ENCODE measurements at regions not wholly inside any gene's neighbourhood (a gene's known extent, or its start where the extent isn't known, plus 50 kb on each side); places are given as distances from the start of the nearest gene placed in this dataset.

- no peak for TF ChIP-seq POLR2AphosphoS5 (IDR thresholded peaks at IDR 0.05)
- no peak for TF ChIP-seq CTCF (IDR thresholded peaks at IDR 0.05)
Observed at GRCh38 chr2:15750433-15750814, 158.8 kb downstream of the DDX1 start.

All from sigmoid colon (tissue), 4 donors.